ENCODE measurements at regions not wholly inside any gene's neighbourhood (a gene's known extent, or its start where the extent isn't known, plus 50 kb on each side); places are given as distances from the start of the nearest gene placed in this dataset.
A peak's percentile ranks its signal among the peaks of the same experiment; 100 is the strongest.
"Not testable (repeated sequence)": the region's sequence is repeated elsewhere in the genome, so short reads cannot be mapped to it uniquely, and the experiment has no call there.

GRCh38 chr2:121059651-121060649, 225.1 kb downstream of the TFCP2L1 start:
- no peak for DNase-seq

GRCh38 chr2:121061633-121062032, 223.4 kb downstream of the TFCP2L1 start:
- DNase-seq: no peak

GRCh38 chr2:121063471-121063870, 221.5 kb downstream of the TFCP2L1 start:
- DNase-seq: no peak

GRCh38 chr2:121064186-121064585, 220.8 kb downstream of the TFCP2L1 start:
- no peak for DNase-seq

- DNase-seq: no peak
These were observed 219.8 kb downstream of the TFCP2L1 start for GRCh38 chr2:121065239-121065638.

- no peak for DNase-seq
These were observed 218.5 kb downstream of the TFCP2L1 start for GRCh38 chr2:121066526-121066925.

- no peak for DNase-seq
These were observed 216.2 kb downstream of the TFCP2L1 start for GRCh38 chr2:121068851-121069250.

- no peak for DNase-seq
These were observed 215.5 kb downstream of the TFCP2L1 start for GRCh38 chr2:121069434-121069969.

- not testable (repeated sequence) for DNase-seq
These were observed 214.9 kb downstream of the TFCP2L1 start for GRCh38 chr2:121070061-121070460.

GRCh38 chr2:121071034-121071504, 213.9 kb downstream of the TFCP2L1 start:
- DNase-seq: peak in 1 of 2 experiments; percentile 61

- no peak for DNase-seq
These were observed 212.2 kb downstream of the TFCP2L1 start for GRCh38 chr2:121072784-121073183.

GRCh38 chr2:121073320-121074210, 211.4 kb downstream of the TFCP2L1 start:
- DNase-seq: no peak

- peak in 1 of 2 experiments; percentile 64 for DNase-seq
These were observed 210.6 kb downstream of the TFCP2L1 start for GRCh38 chr2:121074293-121074932.

GRCh38 chr2:121075006-121075551, 209.9 kb downstream of the TFCP2L1 start:
- peak; percentile 96 to 98 for DNase-seq

GRCh38 chr2:121075641-121076497, 209.1 kb downstream of the TFCP2L1 start:
- DNase-seq: peak; percentile 65 to 79

- DNase-seq: peak in 1 of 2 experiments; percentile 79
These were observed 208.5 kb downstream of the TFCP2L1 start for GRCh38 chr2:121076498-121076820.

GRCh38 chr2:121076885-121077549, 208.0 kb downstream of the TFCP2L1 start:
- DNase-seq: peak; percentile 15 to 85

- DNase-seq: no peak
These were observed 206.1 kb downstream of the TFCP2L1 start for GRCh38 chr2:121078899-121079298.

GRCh38 chr2:121080013-121080772, 204.8 kb downstream of the TFCP2L1 start:
- DNase-seq: peak in 1 of 2 experiments; percentile 74

GRCh38 chr2:121081701-121082100, 203.3 kb downstream of the TFCP2L1 start:
- DNase-seq: no peak

Measured in NCI-H526 (cell line).